Sigmoid colon (tissue), 6 donors: ENCODE measurements at regions not wholly inside any gene's neighbourhood (a gene's known extent, or its start where the extent isn't known, plus 50 kb on each side); places are given as distances from the start of the nearest gene placed in this dataset.

Experiments
- DNase-seq: peaks from one replicate; pipeline ENCODE4 v3.0.0-alpha.2; 2019
- H3K27ac ChIP-seq, 4 donors: fragments of 200-600 bp; sonication (generic); one replicate each; pipeline ENCODE4 v1.5.1; 2016 to 2019; ENCODE audit warnings: mild to moderate bottlenecking in 1 of 4
- H3K27me3 ChIP-seq, 3 donors: fragments of 200-600 bp; sonication (generic); one replicate each; pipeline ENCODE4 v1.5.1; 2019; ENCODE audit warnings: mild to moderate bottlenecking in 1 of 3
- H3K36me3 ChIP-seq, 4 donors: fragments of 200-600 bp; sonication (generic); one replicate each; pipeline ENCODE4 v1.5.1; 2016 to 2019
- H3K4me1 ChIP-seq, 4 donors: fragments of 200-600 bp; sonication (generic); one replicate each; pipeline ENCODE4 v1.5.1; 2017 to 2019
- H3K4me3 ChIP-seq, 4 donors: fragments of 200-600 bp; sonication (generic); one replicate each; pipeline ENCODE4 v1.5.1; 2017 to 2019; ENCODE audit warnings: mild to moderate bottlenecking in 2 of 4, moderate library complexity in 1 of 4
- H3K9me3 ChIP-seq, 4 donors: fragments of 200-600 bp in 3 of 4; sonication (generic) in 3 of 4; one replicate each; pipeline versions ENCODE4 v1.5.1 to v1.6.1; 2013 to 2019
- EP300 ChIP-seq, 4 donors: sonication (generic); formaldehyde crosslinking; IDR thresholded peaks; one replicate each; pipeline ENCODE4 v1.6.1; 2017; ENCODE audit warnings: antibody characterized with exemption in 4 of 4
- POLR2A ChIP-seq, 2 donors: fragments of 450-650 bp; IDR thresholded peaks; one replicate each; pipeline ENCODE4 v1.6.1; 2016; ENCODE audit warnings: antibody characterized with exemption in 2 of 2, mild to moderate bottlenecking in 2 of 2, moderate library complexity in 2 of 2
- POLR2AphosphoS5 ChIP-seq, 4 donors: sonication (generic); formaldehyde crosslinking; IDR thresholded peaks; one replicate each; pipeline ENCODE4 v1.6.1; 2017; ENCODE audit warnings: antibody characterized with exemption in 4 of 4
- WGBS, 2 donors: extraction: QIAGEN DNeasy Blood & Tissue Kit; methylation state at CpG; one replicate each; pipeline ENCODE4 v1.1.7; 2013; 5-methylcytosine and 5-hydroxymethylcytosine counted together
- intact Hi-C: fragments of 100-400 bp; cut with DNase I; formaldehyde crosslinking; loops from one replicate; pipeline ENCODE4 v1.15.1; 2023
- TF ChIP-seq, protein P1 (sequence below), 4 experiments: fragments of 450-650 bp in 3 of 4; fragments of 200-600 bp in 1 of 4; IDR thresholded peaks; one replicate each; pipeline ENCODE4 v1.5.1; 2016 to 2019; ENCODE audit warnings: antibody characterized with exemption in 4 of 4, mild to moderate bottlenecking in 3 of 4, moderate library complexity in 2 of 4
- donor health status: healthy with polysubstance abuse.
- donor health status: healthy.

- intact Hi-C loops, result no loop called here
- DNase-seq, result no peak
- TF ChIP-seq POLR2AphosphoS5 (IDR thresholded peaks at IDR 0.05) (no peak), EP300 (IDR thresholded peaks at IDR 0.05) (no peak), POLR2A (IDR thresholded peaks at IDR 0.05) (no peak)
- TF ChIP-seq, protein P1, sequence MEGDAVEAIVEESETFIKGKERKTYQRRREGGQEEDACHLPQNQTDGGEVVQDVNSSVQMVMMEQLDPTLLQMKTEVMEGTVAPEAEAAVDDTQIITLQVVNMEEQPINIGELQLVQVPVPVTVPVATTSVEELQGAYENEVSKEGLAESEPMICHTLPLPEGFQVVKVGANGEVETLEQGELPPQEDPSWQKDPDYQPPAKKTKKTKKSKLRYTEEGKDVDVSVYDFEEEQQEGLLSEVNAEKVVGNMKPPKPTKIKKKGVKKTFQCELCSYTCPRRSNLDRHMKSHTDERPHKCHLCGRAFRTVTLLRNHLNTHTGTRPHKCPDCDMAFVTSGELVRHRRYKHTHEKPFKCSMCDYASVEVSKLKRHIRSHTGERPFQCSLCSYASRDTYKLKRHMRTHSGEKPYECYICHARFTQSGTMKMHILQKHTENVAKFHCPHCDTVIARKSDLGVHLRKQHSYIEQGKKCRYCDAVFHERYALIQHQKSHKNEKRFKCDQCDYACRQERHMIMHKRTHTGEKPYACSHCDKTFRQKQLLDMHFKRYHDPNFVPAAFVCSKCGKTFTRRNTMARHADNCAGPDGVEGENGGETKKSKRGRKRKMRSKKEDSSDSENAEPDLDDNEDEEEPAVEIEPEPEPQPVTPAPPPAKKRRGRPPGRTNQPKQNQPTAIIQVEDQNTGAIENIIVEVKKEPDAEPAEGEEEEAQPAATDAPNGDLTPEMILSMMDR (IDR thresholded peaks at IDR 0.05), result no peak
- Histone ChIP-seq H3K4me3 (no peak overlapping the region), H3K36me3 (no peaks in the 10 kb centered on the region), H3K27ac (no peak overlapping the region), H3K9me3 (no peaks in the 10 kb centered on the region), H3K27me3 (no peaks in the 10 kb centered on the region), H3K4me1 (no peaks in the 10 kb centered on the region)
- 80 to 82% methylated on average over 3 of the region's 3 CpGs for WGBS, 2 donors
These were observed 461.2 kb downstream of the CDH2 start for GRCh38 chr18:27715751-27716150.

DNA sequence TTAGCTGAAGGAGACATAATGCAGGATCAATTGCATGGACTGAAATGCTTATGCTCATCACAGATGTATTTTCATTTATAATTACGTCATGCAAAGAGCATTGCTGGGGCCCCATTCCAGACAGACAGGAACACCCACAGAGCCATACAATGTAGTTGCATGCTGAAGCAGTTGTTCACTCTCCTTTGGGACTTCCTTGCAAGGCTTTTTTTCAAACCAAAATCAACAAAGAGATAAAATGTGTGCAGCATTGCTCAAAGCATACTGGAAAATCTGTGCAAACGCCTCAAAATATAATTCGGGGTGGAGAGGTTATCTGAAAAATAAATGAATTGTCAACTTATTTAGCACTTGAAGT is 463.2 kb downstream of the CDH2 start:
- no peak for TF ChIP-seq POLR2AphosphoS5 (IDR thresholded peaks at IDR 0.05)
- TF ChIP-seq POLR2A (IDR thresholded peaks at IDR 0.05), result no peak
- TF ChIP-seq, protein P1 (IDR thresholded peaks at IDR 0.05), result no peak
- TF ChIP-seq EP300 (IDR thresholded peaks at IDR 0.05), result no peak
- WGBS, 2 donors, result 57 to 70% methylated on average over 3 of the region's 3 CpGs
- Histone ChIP-seq H3K27me3 (no peaks in the 10 kb centered on the region), H3K36me3 (no peaks in the 10 kb centered on the region), H3K27ac (no peak overlapping the region), H3K9me3 (peaks cover 0 to 8% (median 0%) of the 10 kb centered on the region in 4 donors), H3K4me3 (no peak overlapping the region), H3K4me1 (no peaks in the 10 kb centered on the region)
- no peak for DNase-seq
- intact Hi-C loops, result no loop called here

DNA sequence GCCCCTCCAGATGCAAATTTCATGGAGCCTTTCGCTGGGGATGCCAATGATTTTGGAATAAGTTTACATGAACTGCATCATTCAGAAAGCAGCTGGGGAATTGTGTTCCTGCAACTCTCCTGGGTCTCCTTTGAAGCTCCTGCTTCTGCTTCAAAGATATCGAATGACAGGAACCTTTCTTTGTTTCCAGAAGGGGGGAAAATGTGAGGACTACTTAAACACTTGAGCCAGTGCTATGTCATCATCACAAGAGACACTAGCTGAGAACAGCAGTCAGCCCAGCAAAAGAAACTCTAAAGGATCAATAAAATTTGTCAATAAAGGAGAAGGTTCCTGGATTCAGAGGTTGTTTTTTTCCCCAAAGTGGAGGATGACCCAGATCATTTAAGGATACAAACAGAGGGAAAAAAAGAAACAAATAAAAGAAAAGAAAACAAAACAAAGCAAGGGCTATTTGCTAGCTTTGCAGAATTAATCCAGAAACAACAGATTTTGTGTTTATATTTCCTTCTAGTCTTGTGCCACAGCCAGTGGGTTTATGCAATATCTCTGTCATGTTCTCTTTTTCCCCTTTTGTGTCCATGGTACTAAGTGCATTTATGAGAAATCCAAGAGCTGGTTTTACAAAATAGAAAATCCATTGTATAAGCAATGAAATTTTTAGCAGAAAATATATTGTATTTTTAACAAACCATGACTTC is 463.7 kb downstream of the CDH2 start:
- intact Hi-C loops, result no loop called here
- H3K9me3 ChIP-seq, result peaks cover 0 to 8% (median 0%) of the 10 kb centered on the region in 4 donors
- 42% methylated on average over 2 of the region's 2 CpGs for whole genome bisulfite sequencing, 2 donors
- no peaks in the 10 kb centered on the region for H3K36me3 ChIP-seq
- TF ChIP-seq POLR2AphosphoS5 (IDR thresholded peaks at IDR 0.05), result no peak
- TF ChIP-seq POLR2A (IDR thresholded peaks at IDR 0.05), result no peak
- no peak for TF ChIP-seq EP300 (IDR thresholded peaks at IDR 0.05)
- TF ChIP-seq, protein P1 (IDR thresholded peaks at IDR 0.05), result no peak
- no peak for DNase-seq
- H3K27me3 ChIP-seq, result no peaks in the 10 kb centered on the region
- no peak overlapping the region for H3K4me3 ChIP-seq
- no peaks in the 10 kb centered on the region for H3K4me1 ChIP-seq
- H3K27ac ChIP-seq, result no peak overlapping the region

DNA sequence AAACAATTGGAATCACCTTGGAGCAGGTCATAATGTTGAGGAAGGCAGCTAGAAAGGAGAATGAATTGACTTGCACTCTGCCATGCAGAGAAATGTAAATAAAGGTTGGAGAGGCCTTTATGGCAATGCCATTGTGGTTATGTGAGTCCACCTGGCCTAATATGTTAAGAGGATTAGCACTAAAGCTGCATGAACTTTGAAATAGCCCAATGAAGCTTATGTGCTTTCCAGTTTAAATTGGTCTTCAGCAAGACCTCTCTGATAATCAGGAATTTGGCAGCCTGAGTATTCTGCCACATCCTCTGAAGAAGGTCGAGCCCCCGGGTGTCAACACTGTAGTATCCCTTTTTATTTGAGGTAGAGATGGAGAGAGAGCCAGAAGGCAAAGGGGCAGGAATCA is 464.9 kb downstream of the CDH2 start:
- intact Hi-C loops, result no loop called here
- Histone ChIP-seq H3K4me1 (no peaks in the 10 kb centered on the region), H3K27ac (no peak overlapping the region), H3K9me3 (peaks cover 0 to 8% (median 0%) of the 10 kb centered on the region in 4 donors), H3K4me3 (no peak overlapping the region), H3K36me3 (no peaks in the 10 kb centered on the region), H3K27me3 (no peaks in the 10 kb centered on the region)
- 29 to 49% methylated on average over 2 of the region's 2 CpGs for WGBS, 2 donors
- no peak for TF ChIP-seq EP300 (IDR thresholded peaks at IDR 0.05)
- TF ChIP-seq, protein P1 (IDR thresholded peaks at IDR 0.05), result no peak
- no peak for TF ChIP-seq POLR2AphosphoS5 (IDR thresholded peaks at IDR 0.05)
- no peak for TF ChIP-seq POLR2A (IDR thresholded peaks at IDR 0.05)
- no peak for DNase-seq

DNA sequence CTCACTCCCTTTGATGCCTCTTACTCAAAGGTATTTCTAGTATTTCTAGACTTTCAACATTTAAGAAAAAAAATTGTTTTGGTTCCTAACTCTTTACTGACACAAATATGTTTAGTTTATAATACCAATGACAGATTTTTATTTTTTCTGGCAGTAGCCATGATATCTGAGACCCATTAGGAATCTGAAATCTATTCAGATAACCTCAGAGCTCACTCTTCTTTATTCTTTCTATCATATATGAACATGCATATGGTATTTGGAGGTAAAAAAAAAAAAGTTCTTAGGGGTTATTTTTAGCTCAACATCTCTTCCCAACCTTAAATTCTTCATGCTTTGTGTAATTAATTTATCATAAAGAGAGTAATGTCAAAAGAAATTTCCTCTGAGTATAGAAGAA is 465.5 kb downstream of the CDH2 start:
- H3K36me3 ChIP-seq, result no peaks in the 10 kb centered on the region
- peaks cover 0 to 8% (median 0%) of the 10 kb centered on the region in 4 donors for H3K9me3 ChIP-seq
- H3K4me3 ChIP-seq, result no peak overlapping the region
- no peaks in the 10 kb centered on the region for H3K4me1 ChIP-seq
- H3K27me3 ChIP-seq, result no peaks in the 10 kb centered on the region
- intact Hi-C loops, result no loop called here
- no peak overlapping the region for H3K27ac ChIP-seq
- DNase-seq, result no peak
- TF ChIP-seq POLR2A (IDR thresholded peaks at IDR 0.05), result no peak
